Osteocyte (in vitro differentiated cells): ENCODE measurements at regions not wholly inside any gene's neighbourhood (a gene's known extent, or its start where the extent isn't known, plus 50 kb on each side); places are given as distances from the start of the nearest gene placed in this dataset.

Experiments
- DNase-seq: peaks from one replicate; pipeline ENCODE4 v3.0.0; 2021; ENCODE audit warnings: mixed read lengths; ENCODE audit not compliant: unreplicated experiment; ENCODE audit errors: extremely low spot score
- H3K27ac Mint-ChIP-seq: one replicate; pipeline ENCODE4 v1.8.0; 2021; ENCODE audit warnings: mild to moderate bottlenecking, mixed read lengths; ENCODE audit not compliant: unreplicated experiment
- H3K27me3 Mint-ChIP-seq: one replicate; pipeline ENCODE4 v1.8.0; 2021; ENCODE audit warnings: mixed read lengths; ENCODE audit not compliant: unreplicated experiment
- H3K36me3 Mint-ChIP-seq: one replicate; pipeline ENCODE4 v1.8.0; 2021; ENCODE audit warnings: mixed read lengths; ENCODE audit not compliant: unreplicated experiment
- H3K4me1 Mint-ChIP-seq: one replicate; pipeline ENCODE4 v1.8.0; 2021; ENCODE audit warnings: mixed read lengths; ENCODE audit not compliant: unreplicated experiment
- H3K4me3 Mint-ChIP-seq: one replicate; pipeline ENCODE4 v1.8.0; 2021; ENCODE audit warnings: mild to moderate bottlenecking, moderate library complexity, mixed read lengths; ENCODE audit not compliant: unreplicated experiment
- H3K9me3 Mint-ChIP-seq: one replicate; pipeline ENCODE4 v1.8.0; 2021; ENCODE audit warnings: mixed read lengths; ENCODE audit not compliant: unreplicated experiment
- CTCF ChIP-seq: fragments of 200-600 bp; sonication (generic); IDR thresholded peaks from 2 replicates; pipeline ENCODE4 v1.5.0; 2021; ENCODE audit warnings: antibody characterized with exemption, mild to moderate bottlenecking, moderate library complexity

- Mint-ChIP-seq H3K4me3 (no peak overlapping the region), H3K27me3 (no peaks in the 10 kb centered on the region), H3K4me1 (no peaks in the 10 kb centered on the region), H3K9me3 (peaks cover 15% of the 10 kb centered on the region), H3K36me3 (no peaks in the 10 kb centered on the region), H3K27ac (no peak overlapping the region)
- no peak for TF ChIP-seq CTCF
- DNase-seq: no peak
These were observed 126.5 kb downstream of the MRPS30 start for GRCh38 chr5:44935262-44935661.

GRCh38 chr5:44935871-44936270 is 127.1 kb downstream of the MRPS30 start:
- Mint-ChIP-seq H3K4me3 (no peak overlapping the region), H3K4me1 (no peaks in the 10 kb centered on the region), H3K36me3 (no peaks in the 10 kb centered on the region), H3K27ac (no peak overlapping the region), H3K9me3 (peaks cover 19% of the 10 kb centered on the region), H3K27me3 (no peaks in the 10 kb centered on the region)
- no peak for TF ChIP-seq CTCF
- DNase-seq: no peak

GRCh38 chr5:44942524-44943001 is 133.8 kb downstream of the MRPS30 start:
- Mint-ChIP-seq H3K9me3 (peaks cover 9% of the 10 kb centered on the region), H3K36me3 (no peaks in the 10 kb centered on the region), H3K4me1 (no peaks in the 10 kb centered on the region), H3K4me3 (no peak overlapping the region), H3K27ac (no peak overlapping the region), H3K27me3 (no peaks in the 10 kb centered on the region)
- TF ChIP-seq CTCF: no peak
- DNase-seq: no peak

- Mint-ChIP-seq H3K9me3 (peaks cover 9% of the 10 kb centered on the region), H3K36me3 (no peaks in the 10 kb centered on the region), H3K27ac (no peak overlapping the region), H3K4me3 (no peak overlapping the region), H3K27me3 (no peaks in the 10 kb centered on the region), H3K4me1 (no peaks in the 10 kb centered on the region)
- TF ChIP-seq CTCF: no peak
- DNase-seq: no peak
These were observed 134.9 kb downstream of the MRPS30 start for GRCh38 chr5:44943647-44944046.

- DNase-seq: no peak
- Mint-ChIP-seq H3K27ac (no peak overlapping the region), H3K36me3 (no peaks in the 10 kb centered on the region), H3K27me3 (no peaks in the 10 kb centered on the region), H3K9me3 (peaks cover under 1% of the 10 kb centered on the region), H3K4me3 (no peak overlapping the region), H3K4me1 (no peaks in the 10 kb centered on the region)
- TF ChIP-seq CTCF: no peak
These were observed 137.0 kb downstream of the MRPS30 start for GRCh38 chr5:44945743-44946142.
